GM12878 (cell line): ENCODE measurements at regions not wholly inside any gene's neighbourhood (a gene's known extent, or its start where the extent isn't known, plus 50 kb on each side); places are given as distances from the start of the nearest gene placed in this dataset.

Experiments
- ATAC-seq: fragments of 200-7000 bp; cut with Tn5 transposase; 3 replicates; pipeline ENCODE4 v1.9.1; 2020; ENCODE audit warnings: mild to moderate bottlenecking, moderate library complexity
- BruUV-seq: library from RNA; stranded (reverse); fragments of 400-500 nt; replicated peaks from 2 replicates; lab custom pipeline; 2021; lab: Mats Ljungman, UMichigan
- CTCF ChIA-PET: fragments of 300-600 bp; sonication (Branson Sonifier 250); formaldehyde crosslinking; extraction: SDS; loops from one replicate; lab custom pipeline; 2021; ENCODE audit warnings: inconsistent platforms; lab: Yijun Ruan, JAX
- POLR2A ChIA-PET: fragments of 350-600 bp; formaldehyde crosslinking; extraction: SDS; loops from one replicate; lab custom pipeline; 2021; ENCODE audit warnings: inconsistent platforms; lab: Charles Lee
- RAD21 ChIA-PET: fragments of 300-600 bp; sonication (Branson Sonifier 250); formaldehyde crosslinking; loops from one replicate; lab custom pipeline; 2023; ENCODE audit warnings: antibody characterized with exemption; ENCODE audit not compliant: unreplicated experiment; lab: Charles Lee
- SMC1A ChIA-PET: fragments of 300-600 bp; sonication (Branson Sonifier 250); formaldehyde crosslinking; loops from one replicate; lab custom pipeline; 2023; ENCODE audit not compliant: unreplicated experiment, uncharacterized antibody; lab: Charles Lee
- DNase-seq: peaks from one replicate; pipeline ENCODE4 v3.0.0-alpha.2; 2011; ENCODE audit warnings: low read depth, low spot score
- FAIRE-seq: peaks from 3 replicates; lab custom pipeline; 2011; peaks lifted over from hg19 to GRCh38; lab: Jason Lieb, UNC
- H2AFZ ChIP-seq: 2 replicates; pipeline ENCODE4 v1.6.0; 2011; ENCODE audit warnings: low read depth, low read length, control low read depth; ENCODE audit not compliant: control insufficient read depth
- H3K27ac ChIP-seq: 2 replicates; pipeline ENCODE4 v1.5.1; 2011; ENCODE audit warnings: control low read depth; ENCODE audit not compliant: control insufficient read depth, insufficient read depth
- H3K27me3 ChIP-seq, 2 experiments: replicated peaks in 1 of 2; 2 replicates each; pipeline versions ENCODE4 v1.6.0 to v1.6.1; 2011; ENCODE audit warnings: low read length in 1 of 2; ENCODE audit not compliant: control insufficient read depth in 2 of 2, insufficient read depth in 2 of 2
- H3K36me3 ChIP-seq, 2 experiments: 2 replicates each; pipeline ENCODE4 v1.5.1; 2011; ENCODE audit warnings: low read length in 1 of 2; ENCODE audit not compliant: control insufficient read depth in 2 of 2, insufficient read depth in 2 of 2
- H3K4me1 ChIP-seq: 2 replicates; pipeline ENCODE4 v1.6.1; 2011; ENCODE audit warnings: mild to moderate bottlenecking, low read length, moderate library complexity, mixed read lengths; ENCODE audit not compliant: control insufficient read depth, insufficient read depth
- H3K4me2 ChIP-seq: 2 replicates; pipeline ENCODE4 v1.6.0; 2011; ENCODE audit warnings: control low read depth; ENCODE audit not compliant: control insufficient read depth, insufficient read depth
- H3K4me3 ChIP-seq: fragments of 200-600 bp; sonication (generic); 2 replicates; pipeline ENCODE4 v1.5.1; 2016
- H3K79me2 ChIP-seq: 2 replicates; pipeline ENCODE4 v1.6.0; 2011; ENCODE audit warnings: low read length; ENCODE audit not compliant: control insufficient read depth, insufficient read depth
- H3K9ac ChIP-seq: 2 replicates; pipeline ENCODE4 v1.8.0; 2011; ENCODE audit warnings: low read length, control low read depth, mixed read lengths; ENCODE audit not compliant: control insufficient read depth, insufficient read depth
- H3K9me3 ChIP-seq: replicated peaks from 3 replicates; pipeline ENCODE4 v1.5.1; 2011; ENCODE audit warnings: mild to moderate bottlenecking, low read length; ENCODE audit not compliant: control insufficient read depth, insufficient read depth
- H4K20me1 ChIP-seq: 2 replicates; pipeline ENCODE4 v1.6.0; 2011; ENCODE audit not compliant: control insufficient read depth, insufficient read depth
- BMI1 ChIP-seq: fragments of 450-650 bp; IDR thresholded peaks from 2 replicates; pipeline ENCODE4 v1.6.1; 2016; ENCODE audit warnings: mild to moderate bottlenecking, moderate library complexity, borderline replicate concordance
- CEBPB ChIP-seq, 2 experiments: fragments of 150-350 bp in 1 of 2; IDR thresholded peaks; 2 replicates each; pipeline ENCODE4 v1.6.1; 2012 to 2014; ENCODE audit warnings: low read depth in 2 of 2, low read length in 2 of 2, borderline replicate concordance in 1 of 2, inconsistent platforms in 1 of 2
- EED ChIP-seq: sonication (generic); IDR thresholded peaks from 2 replicates; pipeline ENCODE4 v1.6.1; 2016; ENCODE audit warnings: antibody characterized with exemption, low read depth
- HDGF ChIP-seq: fragments of 450-650 bp; IDR thresholded peaks from 2 replicates; pipeline ENCODE4 v1.6.1; 2016; ENCODE audit warnings: antibody characterized with exemption
- KAT2A ChIP-seq: conservative IDR thresholded peaks from 2 replicates; pipeline ENCODE4 v1.6.1; 2011; ENCODE audit warnings: low read depth, low read length; ENCODE audit not compliant: control insufficient read depth
- ZNF622 ChIP-seq: fragments of 450-650 bp; IDR thresholded peaks from 2 replicates; pipeline ENCODE4 v1.6.1; 2017; ENCODE audit warnings: mild to moderate bottlenecking, inconsistent platforms
- ZSCAN29 ChIP-seq: fragments of 450-650 bp; IDR thresholded peaks from 2 replicates; pipeline ENCODE4 v1.6.1; 2017; ENCODE audit warnings: mild to moderate bottlenecking, moderate library complexity
- WGBS: methylation state at CpG from one replicate; pipeline ENCODE4 v1.1.6; 2016; ENCODE audit warnings: low lambda C conversion rate; ENCODE audit not compliant: insufficient replicate concordance, insufficient coverage; ENCODE audit errors: missing lambda C conversion rate; 5-methylcytosine and 5-hydroxymethylcytosine counted together
- in situ Hi-C: fragments of 300-500 bp; cut with MboI; formaldehyde crosslinking; loops from 9 replicates; pipeline ENCODE4 v1.14.3; 2018; ENCODE audit warnings: mixed read lengths
- intact Hi-C: fragments of 100-400 bp; cut with micrococcal nuclease; formaldehyde crosslinking; loops from one replicate; pipeline ENCODE4 v1.14.2; 2022; ENCODE audit not compliant: unreplicated experiment
- TF ChIP-seq, protein P1 (sequence below): fragments of 450-650 bp; IDR thresholded peaks from 2 replicates; pipeline ENCODE4 v1.6.1; 2017; ENCODE audit warnings: mild to moderate bottlenecking
- TF ChIP-seq, protein P2 (sequence below): IDR thresholded peaks from 2 replicates; pipeline ENCODE4 v1.6.1; 2012; ENCODE audit warnings: low read depth, low read length, improper control_type of control experiment
- TF ChIP-seq, protein P3 (sequence below): fragments of 450-650 bp; IDR thresholded peaks from 2 replicates; pipeline ENCODE4 v1.6.1; 2016; ENCODE audit warnings: mild to moderate bottlenecking

DNA sequence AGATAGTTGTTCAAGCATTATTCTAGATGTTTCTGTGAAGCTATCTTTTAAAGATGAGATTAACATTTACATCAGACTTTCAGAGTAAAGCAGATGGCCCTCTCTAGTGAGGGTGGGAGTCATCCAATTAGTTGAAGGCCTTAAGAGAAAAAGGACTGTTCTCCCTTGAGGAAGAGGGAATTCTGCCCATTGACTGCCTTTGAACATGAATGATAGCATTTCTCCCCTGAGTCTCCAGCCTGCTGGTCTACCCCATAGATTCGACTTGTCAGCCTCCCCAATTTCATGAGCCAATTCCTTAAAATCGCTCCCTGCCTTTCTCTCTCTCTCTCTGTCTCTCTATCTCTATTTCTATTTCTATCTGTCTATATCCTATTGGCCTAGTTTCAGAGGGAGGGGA is 115.5 kb downstream of the EBLN2 start (continued):
- no peak for TF ChIP-seq HDGF
- no peak for TF ChIP-seq KAT2A
- no peak for TF ChIP-seq BMI1
- TF ChIP-seq CEBPB (IDR thresholded peaks at IDR 0.05; ENCODE audit: borderline replicate concordance in 1 of 2, low read depth in 2 of 2, low read length in 2 of 2) = no peak
- TF ChIP-seq ZNF622 = no peak

DNA sequence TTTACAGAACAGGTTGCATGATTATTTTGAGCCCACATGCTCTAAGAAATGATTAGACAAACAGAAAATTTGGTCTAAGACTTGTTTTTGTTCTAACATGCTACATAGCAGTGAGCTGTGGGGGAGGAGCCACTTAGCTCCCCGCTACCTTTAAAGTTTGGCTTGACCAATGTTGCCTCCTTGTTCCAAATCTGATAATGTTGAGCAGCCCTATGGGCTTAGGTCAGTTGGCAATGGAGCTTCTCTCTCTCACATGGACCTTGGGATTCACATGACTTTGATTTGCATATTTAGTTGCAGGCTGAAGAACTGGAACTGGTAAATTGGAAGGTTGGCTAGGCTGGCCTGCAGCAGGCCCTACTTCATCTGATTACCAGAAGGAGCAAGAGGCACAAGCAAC is 116.4 kb downstream of the EBLN2 start:
- no TSS peak for BruUV-seq
- H3K27ac ChIP-seq = no peak overlapping the region
- H3K4me2 ChIP-seq = no peak overlapping the region
- no peaks in the 10 kb centered on the region for H3K9me3 ChIP-seq
- H3K4me3 ChIP-seq = no peak overlapping the region
- no peak for DNase-seq
- SMC1A ChIA-PET = no interaction called here
- H3K9ac ChIP-seq = no peak overlapping the region
- no peaks in the 10 kb centered on the region for H3K36me3 ChIP-seq
- 0% methylated on average over 1 of the region's 1 CpG for WGBS
- intact Hi-C loops (no loop called here), in situ Hi-C loops (no loop called here)
- H2AFZ ChIP-seq = no peak overlapping the region
- ATAC-seq = no peak
- POLR2A ChIA-PET = no interaction called here
- TF ChIP-seq, protein P1, sequence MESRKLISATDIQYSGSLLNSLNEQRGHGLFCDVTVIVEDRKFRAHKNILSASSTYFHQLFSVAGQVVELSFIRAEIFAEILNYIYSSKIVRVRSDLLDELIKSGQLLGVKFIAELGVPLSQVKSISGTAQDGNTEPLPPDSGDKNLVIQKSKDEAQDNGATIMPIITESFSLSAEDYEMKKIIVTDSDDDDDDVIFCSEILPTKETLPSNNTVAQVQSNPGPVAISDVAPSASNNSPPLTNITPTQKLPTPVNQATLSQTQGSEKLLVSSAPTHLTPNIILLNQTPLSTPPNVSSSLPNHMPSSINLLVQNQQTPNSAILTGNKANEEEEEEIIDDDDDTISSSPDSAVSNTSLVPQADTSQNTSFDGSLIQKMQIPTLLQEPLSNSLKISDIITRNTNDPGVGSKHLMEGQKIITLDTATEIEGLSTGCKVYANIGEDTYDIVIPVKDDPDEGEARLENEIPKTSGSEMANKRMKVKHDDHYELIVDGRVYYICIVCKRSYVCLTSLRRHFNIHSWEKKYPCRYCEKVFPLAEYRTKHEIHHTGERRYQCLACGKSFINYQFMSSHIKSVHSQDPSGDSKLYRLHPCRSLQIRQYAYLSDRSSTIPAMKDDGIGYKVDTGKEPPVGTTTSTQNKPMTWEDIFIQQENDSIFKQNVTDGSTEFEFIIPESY = no peak
- TF ChIP-seq, protein P2, sequence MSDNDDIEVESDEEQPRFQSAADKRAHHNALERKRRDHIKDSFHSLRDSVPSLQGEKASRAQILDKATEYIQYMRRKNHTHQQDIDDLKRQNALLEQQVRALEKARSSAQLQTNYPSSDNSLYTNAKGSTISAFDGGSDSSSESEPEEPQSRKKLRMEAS = no peak
- TF ChIP-seq ZSCAN29 (no peak), EED (no peak)
- TF ChIP-seq, protein P3, sequence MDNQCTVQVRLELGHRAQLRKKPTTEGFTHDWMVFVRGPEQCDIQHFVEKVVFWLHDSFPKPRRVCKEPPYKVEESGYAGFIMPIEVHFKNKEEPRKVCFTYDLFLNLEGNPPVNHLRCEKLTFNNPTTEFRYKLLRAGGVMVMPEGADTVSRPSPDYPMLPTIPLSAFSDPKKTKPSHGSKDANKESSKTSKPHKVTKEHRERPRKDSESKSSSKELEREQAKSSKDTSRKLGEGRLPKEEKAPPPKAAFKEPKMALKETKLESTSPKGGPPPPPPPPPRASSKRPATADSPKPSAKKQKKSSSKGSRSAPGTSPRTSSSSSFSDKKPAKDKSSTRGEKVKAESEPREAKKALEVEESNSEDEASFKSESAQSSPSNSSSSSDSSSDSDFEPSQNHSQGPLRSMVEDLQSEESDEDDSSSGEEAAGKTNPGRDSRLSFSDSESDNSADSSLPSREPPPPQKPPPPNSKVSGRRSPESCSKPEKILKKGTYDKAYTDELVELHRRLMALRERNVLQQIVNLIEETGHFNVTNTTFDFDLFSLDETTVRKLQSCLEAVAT = no peak
- RAD21 ChIA-PET = no interaction called here
- FAIRE-seq = no peak
- no peaks in the 10 kb centered on the region; a peak in 2 of 4 replicates for H3K27me3 ChIP-seq
- H4K20me1 ChIP-seq = no peaks in the 10 kb centered on the region
- H3K4me1 ChIP-seq = no peaks in the 10 kb centered on the region
- no peaks in the 10 kb centered on the region for H3K79me2 ChIP-seq
- CTCF ChIA-PET = no interaction called here
